Lung (tissue), 11 donors: ENCODE measurements at regions not wholly inside any gene's neighbourhood (a gene's known extent, or its start where the extent isn't known, plus 50 kb on each side); places are given as distances from the start of the nearest gene placed in this dataset.

ENCODE experiments used
- ATAC-seq: fragments of 200-7000 bp; cut with Tn5 transposase; one replicate; pipeline ENCODE4 v1.9.1; 2020; ENCODE audit warnings: moderate number of reproducible peaks; ENCODE audit not compliant: insufficient read depth, low FRiP score
- DNase-seq, 3 donors: peaks; one replicate each; pipeline ENCODE4 v3.0.0-alpha.2; 2013 to 2017
- H3K27ac ChIP-seq, 2 donors: one replicate each; pipeline ENCODE4 v1.5.1; 2013; ENCODE audit warnings: mild to moderate bottlenecking in 2 of 2, moderate library complexity in 2 of 2, control low read depth in 1 of 2, inconsistent platforms in 1 of 2, low read depth in 1 of 2, low read length in 1 of 2
- H3K27me3 ChIP-seq, 3 donors: one replicate each; pipeline ENCODE4 v1.5.1; 2013; ENCODE audit warnings: low read length in 2 of 3; ENCODE audit not compliant: control insufficient read depth in 3 of 3, insufficient read depth in 3 of 3
- H3K36me3 ChIP-seq, 4 donors: one replicate each; pipeline ENCODE4 v1.5.1; 2013; ENCODE audit warnings: low read length in 4 of 4, mild to moderate bottlenecking in 1 of 4, moderate library complexity in 1 of 4; ENCODE audit not compliant: control insufficient read depth in 4 of 4, insufficient read depth in 4 of 4
- H3K4me1 ChIP-seq, 5 donors: one replicate each; pipeline ENCODE4 v1.5.1; 2013; ENCODE audit warnings: low read length in 5 of 5, mild to moderate bottlenecking in 2 of 5, moderate library complexity in 1 of 5; ENCODE audit not compliant: control insufficient read depth in 5 of 5, insufficient read depth in 5 of 5
- H3K4me3 ChIP-seq: one replicate; pipeline ENCODE4 v1.5.1; 2013; ENCODE audit warnings: mild to moderate bottlenecking, control low read depth, moderate library complexity
- H3K9ac ChIP-seq, 2 donors: one replicate each; pipeline ENCODE4 v1.5.1; 2013; ENCODE audit warnings: low read length in 2 of 2, control low read depth in 1 of 2; ENCODE audit not compliant: insufficient read depth in 1 of 2
- H3K9me3 ChIP-seq, 4 donors: one replicate each; pipeline ENCODE4 v1.5.1; 2013; ENCODE audit warnings: low read length in 3 of 4, mild to moderate bottlenecking in 1 of 4, moderate library complexity in 1 of 4; ENCODE audit not compliant: control insufficient read depth in 4 of 4, insufficient read depth in 3 of 4
- WGBS, 2 donors: extraction: QIAGEN DNeasy Blood & Tissue Kit; methylation state at CpG; one replicate each; pipeline ENCODE4 v1.1.7; 2013; 5-methylcytosine and 5-hydroxymethylcytosine counted together
- TF ChIP-seq, protein P1 (sequence below): IDR thresholded peaks from 2 replicates; pipeline ENCODE4 v1.5.1; 2012; ENCODE audit warnings: mild to moderate bottlenecking; ENCODE audit errors: control extremely low read depth, extremely low read depth
- donor health status: control.
- donor health status: control.
- donor health status: Bipolar disorder and iron deficiency.
- donor health status: healthy.
- donor health status: DM: yes; HTN: yes; CAD: no.

DNA sequence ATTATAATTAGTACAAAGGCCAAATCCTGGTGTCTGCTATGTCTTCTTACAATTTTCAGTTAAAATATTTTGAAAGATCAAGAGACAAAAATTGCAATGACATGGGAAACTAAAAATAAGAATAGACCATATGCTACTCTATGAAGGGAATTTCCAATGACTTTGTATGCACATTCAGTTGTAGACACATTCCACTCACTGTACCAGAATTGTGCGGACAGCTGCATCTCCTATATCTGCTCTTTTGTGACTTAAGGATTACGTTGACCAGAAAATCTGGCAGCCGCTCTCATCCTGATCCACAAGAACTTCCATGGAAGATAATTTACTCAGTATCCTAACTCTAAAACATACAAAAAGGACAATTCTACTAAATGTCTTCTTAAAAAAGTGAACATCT lies 493.9 kb upstream of the KCNMB2 start:
- Histone ChIP-seq H3K4me3 (no peak overlapping the region), H3K27me3 (no peaks in the 10 kb centered on the region), H3K27ac (no peak overlapping the region), H3K4me1 (no peaks in the 10 kb centered on the region), H3K9ac (no peak overlapping the region), H3K36me3 (no peaks in the 10 kb centered on the region), H3K9me3 (no peaks in the 10 kb centered on the region)
- TF ChIP-seq, protein P1, sequence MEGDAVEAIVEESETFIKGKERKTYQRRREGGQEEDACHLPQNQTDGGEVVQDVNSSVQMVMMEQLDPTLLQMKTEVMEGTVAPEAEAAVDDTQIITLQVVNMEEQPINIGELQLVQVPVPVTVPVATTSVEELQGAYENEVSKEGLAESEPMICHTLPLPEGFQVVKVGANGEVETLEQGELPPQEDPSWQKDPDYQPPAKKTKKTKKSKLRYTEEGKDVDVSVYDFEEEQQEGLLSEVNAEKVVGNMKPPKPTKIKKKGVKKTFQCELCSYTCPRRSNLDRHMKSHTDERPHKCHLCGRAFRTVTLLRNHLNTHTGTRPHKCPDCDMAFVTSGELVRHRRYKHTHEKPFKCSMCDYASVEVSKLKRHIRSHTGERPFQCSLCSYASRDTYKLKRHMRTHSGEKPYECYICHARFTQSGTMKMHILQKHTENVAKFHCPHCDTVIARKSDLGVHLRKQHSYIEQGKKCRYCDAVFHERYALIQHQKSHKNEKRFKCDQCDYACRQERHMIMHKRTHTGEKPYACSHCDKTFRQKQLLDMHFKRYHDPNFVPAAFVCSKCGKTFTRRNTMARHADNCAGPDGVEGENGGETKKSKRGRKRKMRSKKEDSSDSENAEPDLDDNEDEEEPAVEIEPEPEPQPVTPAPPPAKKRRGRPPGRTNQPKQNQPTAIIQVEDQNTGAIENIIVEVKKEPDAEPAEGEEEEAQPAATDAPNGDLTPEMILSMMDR, result no peak
- DNase-seq (no peak), ATAC-seq (no peak)
- WGBS, 2 donors, result 96% methylated on average over 3 of the region's 3 CpGs

DNA sequence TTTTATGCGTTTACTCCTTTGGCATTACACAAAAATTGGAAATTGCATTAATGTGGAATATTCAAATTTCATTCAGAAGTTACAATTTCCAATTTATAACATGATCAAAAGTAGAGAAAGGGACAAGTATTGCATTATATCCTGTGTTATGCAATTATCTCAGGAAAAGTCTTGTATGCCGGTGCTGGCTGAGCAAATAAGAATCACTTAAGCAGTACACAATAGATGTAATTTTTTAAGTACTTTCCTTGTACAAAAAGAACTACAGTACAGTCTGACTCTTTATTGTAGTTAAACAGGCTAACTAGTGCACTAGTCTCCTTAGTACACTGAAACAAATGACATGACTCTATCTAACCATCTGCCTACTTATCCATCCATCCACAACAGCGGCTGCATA lies 493.2 kb upstream of the KCNMB2 start:
- Histone ChIP-seq H3K27ac (no peak overlapping the region), H3K27me3 (no peaks in the 10 kb centered on the region), H3K36me3 (no peaks in the 10 kb centered on the region), H3K4me1 (no peaks in the 10 kb centered on the region), H3K9ac (no peak overlapping the region), H3K9me3 (no peaks in the 10 kb centered on the region), H3K4me3 (no peak overlapping the region)
- DNase-seq, result peak in 1 of 3 donors; percentile 28
- no peak for ATAC-seq
- WGBS, 2 donors, result 63 to 72% methylated on average over 3 of the region's 3 CpGs
- TF ChIP-seq, protein P1, result no peak

DNA sequence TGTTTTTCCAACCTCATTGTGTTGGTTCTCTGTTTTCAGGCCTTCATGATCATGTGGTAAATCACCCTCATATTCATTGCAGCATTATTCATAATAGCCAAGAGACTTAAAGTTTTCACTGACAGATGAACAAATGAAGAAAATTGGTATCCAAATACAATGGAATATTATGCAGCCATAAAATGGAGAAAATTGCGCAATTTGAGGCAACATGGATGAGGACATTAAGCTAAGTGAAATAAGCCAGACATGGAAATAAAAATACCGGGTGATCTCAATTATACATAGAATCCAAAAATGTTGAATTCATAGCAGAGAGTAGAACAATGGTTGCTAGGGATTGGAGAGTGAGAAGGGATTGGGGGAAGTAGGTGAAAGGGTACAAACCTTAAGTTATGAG lies 491.9 kb upstream of the KCNMB2 start:
- WGBS, 2 donors, result 97 to 98% methylated on average over 2 of the region's 2 CpGs
- H3K4me3 ChIP-seq, result no peak overlapping the region
- no peaks in the 10 kb centered on the region for H3K36me3 ChIP-seq
- H3K27me3 ChIP-seq, result no peaks in the 10 kb centered on the region
- H3K27ac ChIP-seq, result no peak overlapping the region
- TF ChIP-seq, protein P1, result no peak
- no peaks in the 10 kb centered on the region for H3K9me3 ChIP-seq
- ATAC-seq, result no peak
- no peaks in the 10 kb centered on the region for H3K4me1 ChIP-seq
- no peak overlapping the region for H3K9ac ChIP-seq
- no peak for DNase-seq

DNA sequence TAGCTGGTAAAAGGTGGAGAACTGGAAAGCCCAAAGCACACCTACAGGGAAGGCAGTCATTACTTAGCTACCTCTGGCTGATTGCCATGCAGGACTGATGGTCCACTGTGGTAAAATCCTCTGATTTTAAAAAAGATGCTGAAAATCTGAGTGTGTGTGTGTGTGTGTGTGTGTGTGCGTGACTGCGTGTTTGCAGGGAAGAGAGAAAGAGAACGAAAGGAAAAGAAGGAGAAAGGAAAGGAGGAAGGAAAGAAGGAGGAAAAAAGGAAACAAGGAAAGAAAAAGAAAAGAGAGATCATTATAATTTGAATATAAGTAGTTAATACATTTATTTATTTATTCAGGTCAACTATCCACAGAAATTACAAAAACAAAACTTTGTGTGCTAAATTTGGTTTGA lies 488.7 kb upstream of the KCNMB2 start:
- no peak for ATAC-seq
- no peak for DNase-seq
- H3K9ac ChIP-seq, result no peak overlapping the region
- no peaks in the 10 kb centered on the region for H3K9me3 ChIP-seq
- no peaks in the 10 kb centered on the region for H3K4me1 ChIP-seq
- no peaks in the 10 kb centered on the region for H3K27me3 ChIP-seq
- no peaks in the 10 kb centered on the region for H3K36me3 ChIP-seq
- 88 to 97% methylated on average over 3 of the region's 3 CpGs for WGBS, 2 donors
- H3K4me3 ChIP-seq, result no peak overlapping the region
- no peak overlapping the region for H3K27ac ChIP-seq
- TF ChIP-seq, protein P1, result no peak
